LNCAP (cell line): ENCODE measurements at regions not wholly inside any gene's neighbourhood (a gene's known extent, or its start where the extent isn't known, plus 50 kb on each side); places are given as distances from the start of the nearest gene placed in this dataset.

ENCODE experiments used
- CTCF ChIP-seq: fragments of 450-650 bp; IDR thresholded peaks from 2 replicates; pipeline ENCODE4 v1.5.1; 2017; ENCODE audit warnings: mild to moderate bottlenecking

DNA sequence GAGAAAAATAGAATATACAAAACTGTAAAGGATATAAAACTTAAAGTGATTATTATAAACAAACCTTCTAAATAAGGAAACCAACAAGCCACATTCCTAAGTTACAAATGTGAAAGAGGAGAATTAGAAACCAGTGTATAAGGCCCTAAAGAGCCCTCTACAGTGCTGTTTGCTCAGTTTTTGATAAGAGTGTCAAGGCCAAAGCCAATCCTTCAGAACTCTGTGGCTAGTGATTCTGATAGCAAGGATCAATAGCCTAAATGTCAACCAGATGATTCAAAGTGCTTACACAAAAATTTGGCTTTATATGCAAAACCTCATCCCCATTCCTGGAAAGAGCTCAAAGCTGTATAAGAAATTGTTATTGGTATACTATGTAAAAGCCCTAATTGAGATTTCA, 104.6 kb upstream of the HTR1E start:
- no peak for TF ChIP-seq CTCF

- no peak for TF ChIP-seq CTCF
These were observed 111.9 kb upstream of the HTR1E start for GRCh38 chr6:86825436-86825835.

DNA sequence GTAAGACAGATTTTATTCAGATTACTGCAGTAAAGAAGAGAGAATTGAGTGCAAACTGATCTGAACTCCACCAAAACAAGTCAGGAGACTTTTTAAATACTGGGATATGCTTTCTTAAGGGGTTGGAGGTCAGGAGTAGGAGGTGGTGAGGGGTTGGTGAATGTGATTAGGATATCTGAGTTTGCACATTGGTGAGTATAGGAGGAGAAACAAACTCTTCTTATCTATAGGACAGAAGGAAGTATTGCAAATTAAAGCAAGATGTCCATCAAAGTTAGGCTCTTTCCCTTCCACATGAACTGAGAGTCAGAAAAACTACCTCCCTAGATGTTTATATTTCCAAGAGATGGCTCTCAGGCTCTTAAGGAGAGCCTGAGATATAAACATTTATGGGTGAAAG, 114.6 kb upstream of the HTR1E start:
- TF ChIP-seq CTCF: no peak

GRCh38 chr6:86820750-86821149, 116.6 kb upstream of the HTR1E start:
- no peak for TF ChIP-seq CTCF

GRCh38 chr6:86793649-86794048, 143.7 kb upstream of the HTR1E start:
- TF ChIP-seq CTCF: no peak

- TF ChIP-seq CTCF: no peak
These were observed 145.9 kb upstream of the HTR1E start for GRCh38 chr6:86791476-86791875.

GRCh38 chr6:86789779-86790411, 147.4 kb upstream of the HTR1E start:
- no peak for TF ChIP-seq CTCF

DNA sequence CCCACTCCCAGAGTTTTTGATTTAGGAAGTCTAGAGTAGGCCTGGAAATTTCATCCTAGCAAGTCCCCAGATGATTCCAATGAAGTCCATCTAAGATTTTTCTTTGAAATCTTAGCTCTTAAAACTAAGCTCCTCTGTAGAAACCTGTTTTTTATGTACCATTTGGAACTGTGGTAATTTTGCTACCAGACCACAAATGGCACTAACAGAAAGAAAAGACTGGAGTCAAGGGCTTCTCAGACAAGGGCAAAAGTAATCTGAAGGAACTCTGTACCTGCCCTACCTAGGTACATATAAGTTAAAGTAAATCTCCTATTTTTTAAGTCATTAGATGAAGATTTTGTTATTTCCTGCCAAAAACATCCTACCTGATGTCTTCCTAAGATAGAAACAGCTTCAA, 155.0 kb upstream of the HTR1E start:
- TF ChIP-seq CTCF: no peak
